ENCODE measurements at regions not wholly inside any gene's neighbourhood (a gene's known extent, or its start where the extent isn't known, plus 50 kb on each side); places are given as distances from the start of the nearest gene placed in this dataset.

DNA sequence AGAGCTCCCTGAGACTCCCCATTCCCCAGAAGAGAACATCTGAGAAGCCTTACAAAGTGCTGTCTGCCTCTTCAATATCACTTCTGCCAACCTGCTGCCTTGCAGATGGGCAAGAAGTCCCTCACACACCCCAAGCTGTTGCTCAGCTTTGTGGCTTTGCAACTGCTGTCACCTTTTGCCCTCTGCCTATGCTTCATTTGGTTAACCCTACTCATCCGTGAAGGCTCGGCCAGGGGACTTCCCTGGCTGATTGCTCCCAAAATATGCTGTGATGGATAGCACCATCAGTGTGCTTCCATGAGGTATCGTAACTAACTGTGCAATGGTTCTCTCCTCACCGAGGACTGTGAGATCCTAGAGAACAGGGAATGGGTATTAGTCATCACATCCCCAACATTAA lies 88.9 kb upstream of the CYP1B1 start:
- Histone ChIP-seq H3K4me1 (no peaks in the 10 kb centered on the region), H3K36me3 (ENCODE audit: control insufficient read depth, insufficient read depth, low read length) (no peaks in the 10 kb centered on the region), H3K9me3 (no peaks in the 10 kb centered on the region), H3K4me3 (ENCODE audit: low read depth, low read length) (no peak overlapping the region), H3K27me3 (replicated peaks; ENCODE audit: control insufficient read depth, insufficient read depth, low read length) (no peaks in the 10 kb centered on the region)
- H3K36me3 Mint-ChIP-seq (ENCODE audit: insufficient read depth, unreplicated experiment) = no peaks in the 10 kb centered on the region
- peaks cover 7% of the 10 kb centered on the region for H3K4me1 Mint-ChIP-seq (ENCODE audit: low read depth, unreplicated experiment)
- ChIA-PET CTCF (no interaction called here), POLR2A (no interaction called here)
- H3K9me3 Mint-ChIP-seq (ENCODE audit: unreplicated experiment) = no peaks in the 10 kb centered on the region
- no peak overlapping the region for H3K4me3 Mint-ChIP-seq (ENCODE audit: unreplicated experiment)
- intact Hi-C loops (cut with micrococcal nuclease; ENCODE audit: unreplicated experiment) = no loop called here
- BruUV-seq (replicated peaks) = no TSS peak
- H3K27ac Mint-ChIP-seq (ENCODE audit: unreplicated experiment) = no peak overlapping the region
- TF ChIP-seq CTCF (IDR thresholded peaks at IDR 0.05; ENCODE audit: insufficient read depth in 1 of 2, low read depth in 1 of 2, low read length in 1 of 2, severe bottlenecking in 1 of 2, unreplicated experiment in 1 of 2) = no peak
- no peak for DNase-seq
- no peaks in the 10 kb centered on the region for H3K27me3 Mint-ChIP-seq (ENCODE audit: insufficient read depth, unreplicated experiment)

DNA sequence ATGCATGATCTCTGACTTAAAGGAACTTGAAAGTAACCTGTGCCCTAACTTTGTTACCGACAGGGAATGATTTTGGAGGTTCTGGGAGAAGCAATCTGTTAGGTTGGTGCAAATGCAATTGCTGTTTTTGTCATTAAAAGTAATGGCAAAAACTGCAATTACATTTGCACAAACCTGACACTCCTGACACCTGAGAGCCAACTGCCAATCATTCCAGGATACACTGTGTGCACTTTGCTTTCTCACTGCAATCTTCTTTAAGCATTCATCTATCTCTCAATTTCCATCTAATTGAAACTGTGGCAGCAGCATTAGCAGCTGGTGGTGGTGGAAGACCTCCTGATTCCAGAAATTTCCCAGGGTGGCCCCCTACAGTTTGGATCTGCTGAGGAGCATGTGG lies 87.6 kb upstream of the CYP1B1 start:
- Histone ChIP-seq H3K4me1 (no peaks in the 10 kb centered on the region), H3K27me3 (replicated peaks; ENCODE audit: control insufficient read depth, insufficient read depth, low read length) (no peaks in the 10 kb centered on the region), H3K36me3 (ENCODE audit: control insufficient read depth, insufficient read depth, low read length) (no peaks in the 10 kb centered on the region), H3K4me3 (ENCODE audit: low read depth, low read length) (no peak overlapping the region), H3K9me3 (no peaks in the 10 kb centered on the region)
- Mint-ChIP-seq H3K36me3 (ENCODE audit: insufficient read depth, unreplicated experiment) (no peaks in the 10 kb centered on the region), H3K27me3 (ENCODE audit: insufficient read depth, unreplicated experiment) (no peaks in the 10 kb centered on the region), H3K4me3 (ENCODE audit: unreplicated experiment) (no peak overlapping the region), H3K9me3 (ENCODE audit: unreplicated experiment) (no peaks in the 10 kb centered on the region), H3K27ac (ENCODE audit: unreplicated experiment) (no peak overlapping the region), H3K4me1 (ENCODE audit: low read depth, unreplicated experiment) (peaks cover 7% of the 10 kb centered on the region)
- no peak for TF ChIP-seq CTCF (IDR thresholded peaks at IDR 0.05; ENCODE audit: insufficient read depth in 1 of 2, low read depth in 1 of 2, low read length in 1 of 2, severe bottlenecking in 1 of 2, unreplicated experiment in 1 of 2)
- ChIA-PET POLR2A (interaction anchor here (0.6 kb wide), 1 partner anchor 195 kb away, joined by 5 read pairs; no protein-coding TSS in a partner anchor), CTCF (interaction anchor here (1.0 kb wide), 1 partner anchor 111 kb away, joined by 8 read pairs; no protein-coding TSS in a partner anchor)
- BruUV-seq (replicated peaks) = no TSS peak
- intact Hi-C loops (cut with micrococcal nuclease; ENCODE audit: unreplicated experiment) = loop anchor here (1.0 kb wide), 1 partner anchor 111 kb away; no protein-coding TSS in a partner anchor
- DNase-seq = no peak

- Mint-ChIP-seq H3K27ac (ENCODE audit: unreplicated experiment) (no peak overlapping the region), H3K9me3 (ENCODE audit: unreplicated experiment) (no peaks in the 10 kb centered on the region), H3K36me3 (ENCODE audit: insufficient read depth, unreplicated experiment) (no peaks in the 10 kb centered on the region), H3K4me3 (ENCODE audit: unreplicated experiment) (no peak overlapping the region), H3K4me1 (ENCODE audit: low read depth, unreplicated experiment) (peaks cover 7% of the 10 kb centered on the region), H3K27me3 (ENCODE audit: insufficient read depth, unreplicated experiment) (no peaks in the 10 kb centered on the region)
- CTCF ChIA-PET = interaction anchor here (0.6 to 1.0 kb wide), 3 partner anchors 109 to 181 kb away, joined by 3 to 8 read pairs (median 3); no protein-coding TSS in a partner anchor
- peak in 1 of 2 experiments; percentile 13 for DNase-seq
- no peaks in the 10 kb centered on the region for H3K4me1 ChIP-seq
- POLR2A ChIA-PET = interaction anchor here (0.6 kb wide), 1 partner anchor 196 kb away, joined by 5 read pairs; no protein-coding TSS in a partner anchor
- no peak for TF ChIP-seq CTCF (IDR thresholded peaks at IDR 0.05; ENCODE audit: insufficient read depth in 1 of 2, low read depth in 1 of 2, low read length in 1 of 2, severe bottlenecking in 1 of 2, unreplicated experiment in 1 of 2)
- no TSS peak for BruUV-seq (replicated peaks)
- H3K36me3 ChIP-seq (ENCODE audit: control insufficient read depth, insufficient read depth, low read length) = no peaks in the 10 kb centered on the region
- H3K9me3 ChIP-seq = no peaks in the 10 kb centered on the region
- no peak overlapping the region for H3K4me3 ChIP-seq (ENCODE audit: low read depth, low read length)
- no peaks in the 10 kb centered on the region for H3K27me3 ChIP-seq (replicated peaks; ENCODE audit: control insufficient read depth, insufficient read depth, low read length)
- intact Hi-C loops (cut with micrococcal nuclease; ENCODE audit: unreplicated experiment) = loop anchor here (1.0 kb wide), 1 partner anchor 111 kb away; no protein-coding TSS in a partner anchor
Observed at GRCh38 chr2:38163006-38163405, 87.1 kb upstream of the CYP1B1 start.
